Naive thymus-derived CD4-positive, alpha-beta T cell (primary cell): ENCODE measurements at regions not wholly inside any gene's neighbourhood (a gene's known extent, or its start where the extent isn't known, plus 50 kb on each side); places are given as distances from the start of the nearest gene placed in this dataset.

Experiments
- ATAC-seq: fragments of 150-1000 bp; cut with Tn5 transposase; 2 replicates; pipeline ENCODE4 v1.10.0; 2021; ENCODE audit warnings: mild to moderate bottlenecking, moderate library complexity
- CTCF ChIA-PET: fragments of 350-600 bp; sonication (Branson Sonifier 250); formaldehyde crosslinking; loops from one replicate; lab custom pipeline; 2021; ENCODE audit warnings: antibody characterized with exemption; lab: Charles Lee
- POLR2A ChIA-PET: fragments of 350-600 bp; sonication (Branson Sonifier 250); formaldehyde crosslinking; loops from one replicate; lab custom pipeline; 2021; ENCODE audit warnings: antibody characterized with exemption, inconsistent platforms; lab: Charles Lee
- DNase-seq, 9 donors: peaks; one replicate each; pipeline versions ENCODE4 v3.0.0 to v3.0.0-alpha.2; 2020 to 2022; ENCODE audit warnings: mixed read lengths in 1 of 9
- H3K27ac ChIP-seq: one replicate; pipeline ENCODE4 v1.7.0; 2013; ENCODE audit warnings: mild to moderate bottlenecking, low read depth, low read length, moderate library complexity
- H3K27me3 ChIP-seq, 2 donors: one replicate each; pipeline ENCODE4 v1.7.0; 2013; ENCODE audit warnings: low read length in 2 of 2, mild to moderate bottlenecking in 2 of 2, moderate library complexity in 2 of 2; ENCODE audit not compliant: control insufficient read depth in 2 of 2, insufficient read depth in 2 of 2
- H3K36me3 ChIP-seq, 3 experiments: 1 replicate in 2 of 3; 2 replicates in 1 of 3; pipeline ENCODE4 v1.7.0; 2013; ENCODE audit warnings: low read length in 3 of 3, mild to moderate bottlenecking in 3 of 3, moderate library complexity in 1 of 3; ENCODE audit not compliant: insufficient read depth in 3 of 3, control insufficient read depth in 2 of 3
- H3K4me1 ChIP-seq, 2 donors: one replicate each; pipeline ENCODE4 v1.7.0; 2013; ENCODE audit warnings: low read length in 2 of 2, mild to moderate bottlenecking in 2 of 2, moderate library complexity in 1 of 2; ENCODE audit not compliant: control insufficient read depth in 2 of 2, insufficient read depth in 2 of 2
- H3K4me3 ChIP-seq: 2 replicates; pipeline ENCODE4 v1.7.0; 2013; ENCODE audit warnings: mild to moderate bottlenecking, low read length
- H3K9me3 ChIP-seq, 3 experiments: 1 replicate in 2 of 3; 2 replicates in 1 of 3; pipeline ENCODE4 v1.7.0; 2013; ENCODE audit warnings: low read length in 3 of 3; ENCODE audit not compliant: control insufficient read depth in 2 of 3
- H3K27ac Mint-ChIP-seq, 9 donors: one replicate each; pipeline ENCODE4 v1.8.0; 2020 to 2022; ENCODE audit warnings: mixed read lengths in 9 of 9, mild to moderate bottlenecking in 8 of 9, moderate library complexity in 5 of 9, inconsistent platforms in 2 of 9
- H3K27me3 Mint-ChIP-seq, 5 donors: one replicate each; pipeline ENCODE4 v1.8.0; 2021 to 2022; ENCODE audit warnings: mixed read lengths in 5 of 5, mild to moderate bottlenecking in 1 of 5
- H3K36me3 Mint-ChIP-seq, 5 donors: one replicate each; pipeline ENCODE4 v1.8.0; 2020 to 2022; ENCODE audit warnings: mixed read lengths in 5 of 5, mild to moderate bottlenecking in 3 of 5, inconsistent platforms in 1 of 5
- H3K4me1 Mint-ChIP-seq, 7 donors: one replicate each; pipeline ENCODE4 v1.8.0; 2020 to 2022; ENCODE audit warnings: mixed read lengths in 7 of 7, mild to moderate bottlenecking in 3 of 7, inconsistent platforms in 1 of 7
- H3K4me3 Mint-ChIP-seq, 10 donors: one replicate each; pipeline ENCODE4 v1.8.0; 2020 to 2022; ENCODE audit warnings: mild to moderate bottlenecking in 10 of 10, mixed read lengths in 10 of 10, moderate library complexity in 6 of 10, inconsistent platforms in 2 of 10
- H3K9me3 Mint-ChIP-seq, 11 donors: one replicate each; pipeline ENCODE4 v1.8.0; 2020 to 2022; ENCODE audit warnings: mixed read lengths in 11 of 11, mild to moderate bottlenecking in 4 of 11, inconsistent platforms in 1 of 11, moderate library complexity in 1 of 11
- intact Hi-C, 2 donors: fragments of 100-400 bp; cut with micrococcal nuclease; formaldehyde crosslinking; loops; one replicate each; pipeline ENCODE4 v1.15.1; 2023

- intact Hi-C loops = no loop called here
Measured at GRCh38 chr5:116675626-116675910, 100.9 kb upstream of the SEMA6A start.

DNA sequence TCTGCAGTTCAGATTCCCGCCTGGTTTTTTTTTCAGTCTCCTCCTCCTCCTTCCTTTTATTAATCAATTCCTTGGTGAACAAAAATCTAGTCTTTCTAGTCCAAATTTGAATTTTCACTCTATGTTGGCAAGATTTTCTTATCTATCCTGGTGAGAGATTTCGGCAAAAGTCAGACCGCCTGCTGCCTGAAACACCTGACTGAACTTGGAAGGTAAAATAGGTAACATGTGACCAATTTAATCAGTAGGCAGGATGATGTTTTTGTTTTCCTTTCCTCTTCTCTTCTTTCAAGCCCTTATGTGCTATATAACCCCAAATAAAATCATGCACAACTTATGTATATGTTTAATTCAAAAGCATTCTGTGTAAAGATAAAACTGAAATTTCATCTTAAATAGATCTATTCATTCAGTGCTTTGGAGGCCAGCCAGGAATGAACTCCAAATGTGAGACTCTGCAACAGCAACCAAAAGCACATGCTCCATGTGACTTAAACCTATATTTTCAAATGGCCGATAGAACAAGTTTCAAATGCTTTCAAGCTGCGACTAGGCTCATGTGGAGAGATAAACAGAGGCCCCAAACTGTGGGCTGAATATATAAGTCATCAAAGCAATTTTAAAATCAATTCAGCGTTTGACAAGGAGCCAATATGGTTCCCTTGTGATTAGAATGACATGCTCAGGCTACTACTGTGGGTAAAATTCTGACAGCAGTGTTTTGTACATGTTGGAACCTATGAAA is 100.4 kb upstream of the SEMA6A start:
- Mint-ChIP-seq H3K9me3 (peaks cover 0 to 5% (median 1%) of the 10 kb centered on the region in 11 donors), H3K4me3 (no peak overlapping the region), H3K27ac (no peak overlapping the region), H3K4me1 (no peaks in the 10 kb centered on the region), H3K36me3 (no peaks in the 10 kb centered on the region), H3K27me3 (peaks cover 0 to 13% (median 7%) of the 10 kb centered on the region in 5 donors)
- Histone ChIP-seq H3K4me3 (no peak overlapping the region), H3K27ac (no peak overlapping the region), H3K9me3 (no peaks in the 10 kb centered on the region), H3K27me3 (peaks cover 0 to 3% of the 10 kb centered on the region in 2 donors), H3K36me3 (no peaks in the 10 kb centered on the region), H3K4me1 (no peaks in the 10 kb centered on the region)
- ATAC-seq (no peak), DNase-seq (no peak)
- CTCF ChIA-PET = no interaction called here
- POLR2A ChIA-PET = no interaction called here
- intact Hi-C loops = no loop called here

More at GRCh38 chr5:116675626-116675910, 100.9 kb upstream of the SEMA6A start:
- peaks cover 0 to 3% of the 10 kb centered on the region in 2 donors for H3K27me3 ChIP-seq
- Mint-ChIP-seq H3K4me1 (no peaks in the 10 kb centered on the region), H3K27ac (no peak overlapping the region), H3K4me3 (no peak overlapping the region), H3K9me3 (peaks cover 0 to 5% (median 4%) of the 10 kb centered on the region in 11 donors), H3K27me3 (peaks cover 0 to 13% (median 7%) of the 10 kb centered on the region in 5 donors), H3K36me3 (no peaks in the 10 kb centered on the region)
- H3K27ac ChIP-seq = no peak overlapping the region
- no peaks in the 10 kb centered on the region for H3K4me1 ChIP-seq
- H3K9me3 ChIP-seq = no peaks in the 10 kb centered on the region
- DNase-seq = no peak
- no peak for ATAC-seq
- ChIA-PET CTCF (no interaction called here), POLR2A (no interaction called here)
- H3K36me3 ChIP-seq = no peaks in the 10 kb centered on the region
- no peak overlapping the region for H3K4me3 ChIP-seq

DNA sequence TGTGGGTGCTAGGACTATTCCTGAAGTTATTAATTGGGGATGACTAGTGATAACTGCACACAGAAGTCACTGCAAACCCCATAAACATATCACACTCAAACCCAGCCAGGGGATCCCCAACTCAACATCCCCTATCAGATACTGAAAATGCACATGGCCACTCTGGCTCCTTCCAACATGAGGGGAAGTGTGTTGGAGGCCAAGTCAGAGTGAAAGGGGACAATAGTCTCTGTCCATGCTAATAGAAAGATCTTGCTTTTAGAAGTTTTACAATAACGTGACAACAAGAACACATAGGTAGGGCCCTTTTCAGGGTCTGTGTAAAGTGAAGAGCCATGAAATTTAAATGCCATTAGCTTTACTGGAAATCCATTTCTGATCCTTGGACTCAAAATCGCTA is 98.8 kb upstream of the SEMA6A start:
- Histone ChIP-seq H3K27ac (no peak overlapping the region), H3K4me1 (no peaks in the 10 kb centered on the region), H3K36me3 (no peaks in the 10 kb centered on the region), H3K27me3 (peaks cover 0 to 3% of the 10 kb centered on the region in 2 donors), H3K9me3 (no peaks in the 10 kb centered on the region), H3K4me3 (no peak overlapping the region)
- CTCF ChIA-PET = no interaction called here
- H3K4me1 Mint-ChIP-seq = no peaks in the 10 kb centered on the region
- peaks cover 0 to 2% (median 0%) of the 10 kb centered on the region in 11 donors for H3K9me3 Mint-ChIP-seq
- POLR2A ChIA-PET = no interaction called here
- intact Hi-C loops = no loop called here
- H3K36me3 Mint-ChIP-seq = no peaks in the 10 kb centered on the region
- peaks cover 0 to 10% (median 7%) of the 10 kb centered on the region in 5 donors for H3K27me3 Mint-ChIP-seq
- no peak overlapping the region for H3K27ac Mint-ChIP-seq
- ATAC-seq (no peak), DNase-seq (no peak)
- H3K4me3 Mint-ChIP-seq = no peak overlapping the region

DNA sequence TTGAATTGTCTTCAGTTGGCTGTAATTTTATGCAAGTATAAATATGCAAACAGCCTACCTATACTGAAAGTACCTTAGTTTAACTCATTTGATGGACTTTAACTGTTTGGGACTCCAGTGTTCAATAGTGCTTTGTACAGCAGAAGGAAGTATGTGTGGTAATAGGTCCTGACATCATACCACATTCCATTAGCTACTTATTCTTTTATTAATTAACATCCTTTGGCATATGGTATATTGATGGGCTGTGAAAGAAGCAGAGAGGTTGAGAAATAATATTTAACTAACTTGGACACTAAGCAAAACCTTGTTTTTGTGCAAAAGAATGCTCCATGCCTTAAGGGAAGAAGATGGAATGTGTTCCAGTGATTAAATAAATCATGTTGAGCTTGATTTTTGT is 97.6 kb upstream of the SEMA6A start:
- DNase-seq (no peak), ATAC-seq (no peak)
- H3K27me3 Mint-ChIP-seq = peaks cover 0 to 10% (median 5%) of the 10 kb centered on the region in 5 donors
- Histone ChIP-seq H3K4me1 (no peaks in the 10 kb centered on the region), H3K9me3 (no peaks in the 10 kb centered on the region), H3K4me3 (no peak overlapping the region), H3K27ac (no peak overlapping the region), H3K27me3 (peaks cover 0 to 3% of the 10 kb centered on the region in 2 donors), H3K36me3 (no peaks in the 10 kb centered on the region)
- no peak overlapping the region for H3K4me3 Mint-ChIP-seq
- H3K4me1 Mint-ChIP-seq = no peaks in the 10 kb centered on the region
- ChIA-PET CTCF (no interaction called here), POLR2A (no interaction called here)
- H3K9me3 Mint-ChIP-seq = peaks cover 0 to 2% (median 0%) of the 10 kb centered on the region in 11 donors
- H3K36me3 Mint-ChIP-seq = no peaks in the 10 kb centered on the region
- H3K27ac Mint-ChIP-seq = no peak overlapping the region
- intact Hi-C loops = no loop called here

GRCh38 chr5:116671211-116671736 is 96.7 kb upstream of the SEMA6A start:
- peaks cover 0 to 3% of the 10 kb centered on the region in 2 donors for H3K27me3 ChIP-seq
- Mint-ChIP-seq H3K4me3 (no peak overlapping the region), H3K4me1 (no peaks in the 10 kb centered on the region), H3K27ac (no peak overlapping the region), H3K27me3 (peaks cover 0 to 10% (median 5%) of the 10 kb centered on the region in 5 donors), H3K9me3 (no peaks in the 10 kb centered on the region), H3K36me3 (no peaks in the 10 kb centered on the region)
- POLR2A ChIA-PET = no interaction called here
- H3K4me3 ChIP-seq = no peak overlapping the region
- no peaks in the 10 kb centered on the region for H3K4me1 ChIP-seq
- DNase-seq (no peak), ATAC-seq (no peak)
- CTCF ChIA-PET = no interaction called here
- intact Hi-C loops = no loop called here
- no peaks in the 10 kb centered on the region for H3K36me3 ChIP-seq
- no peaks in the 10 kb centered on the region for H3K9me3 ChIP-seq
- H3K27ac ChIP-seq = no peak overlapping the region

DNA sequence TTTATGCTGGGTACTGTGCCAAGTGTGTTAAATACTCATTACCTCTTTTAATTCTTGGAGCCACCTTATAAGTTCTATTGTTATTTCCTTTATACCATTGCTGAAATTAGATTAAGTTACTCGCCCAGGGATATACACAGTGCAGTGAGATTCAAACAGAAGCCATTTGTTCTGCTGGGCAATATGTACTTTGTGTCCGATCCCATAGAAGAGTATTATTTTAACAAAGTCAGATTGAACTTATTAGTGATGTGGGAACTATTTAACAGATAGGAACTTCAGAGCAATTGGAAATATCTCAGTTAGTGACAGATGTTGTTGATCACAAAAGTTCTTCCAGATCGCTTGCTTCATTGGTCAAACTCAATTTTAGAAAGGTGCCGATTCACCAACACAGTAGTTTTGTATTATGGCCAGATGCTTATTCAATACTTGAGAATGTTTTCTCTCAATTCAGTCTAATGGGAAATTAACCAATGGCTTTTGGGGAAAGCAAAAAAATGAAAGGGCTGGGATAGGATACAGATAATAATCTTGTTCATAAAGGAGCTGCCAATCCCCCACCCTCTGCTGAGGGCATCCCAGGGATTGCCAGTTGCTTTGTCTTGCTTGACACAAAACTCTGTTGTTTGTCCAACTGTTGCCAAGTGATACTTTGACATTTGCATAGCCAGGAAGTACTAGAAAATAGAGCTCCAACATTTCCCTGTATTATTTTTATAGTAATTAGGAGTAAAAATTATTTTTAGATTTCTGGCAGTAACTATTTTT is 94.8 kb upstream of the SEMA6A start:
- intact Hi-C loops = no loop called here
- H3K36me3 ChIP-seq = no peaks in the 10 kb centered on the region
- Mint-ChIP-seq H3K27ac (no peak overlapping the region), H3K36me3 (no peaks in the 10 kb centered on the region), H3K4me3 (no peak overlapping the region), H3K4me1 (no peaks in the 10 kb centered on the region), H3K9me3 (peaks cover 0 to 4% (median 0%) of the 10 kb centered on the region in 11 donors), H3K27me3 (peaks cover 0 to 18% (median 3%) of the 10 kb centered on the region in 5 donors)
- ATAC-seq = no peak
- no peaks in the 10 kb centered on the region for H3K27me3 ChIP-seq
- no peak overlapping the region for H3K27ac ChIP-seq
- H3K4me3 ChIP-seq = no peak overlapping the region
- POLR2A ChIA-PET = no interaction called here
- no peaks in the 10 kb centered on the region for H3K9me3 ChIP-seq
- no peaks in the 10 kb centered on the region for H3K4me1 ChIP-seq
- CTCF ChIA-PET = no interaction called here
- no peak for DNase-seq
